SK-N-SH treated with all-trans-retinoic acid at 6 μM for 48 hours (cell line): ENCODE measurements at regions not wholly inside any gene's neighbourhood (a gene's known extent, or its start where the extent isn't known, plus 50 kb on each side); places are given as distances from the start of the nearest gene placed in this dataset.

Experiments
- ATAC-seq: fragments of 200-7000 bp; cut with Tn5 transposase; 3 replicates; pipeline ENCODE4 v1.9.1; 2020; ENCODE audit warnings: mild to moderate bottlenecking, moderate library complexity
- ARNTL ChIP-seq: fragments of 450-650 bp; formaldehyde crosslinking; IDR thresholded peaks from 2 replicates; pipeline ENCODE4 v1.5.0; 2020; ENCODE audit warnings: low read depth, mild to moderate bottlenecking, moderate library complexity, borderline replicate concordance
- BACH2 ChIP-seq: fragments of 250-450 bp; sonication (Bioruptor Pico); IDR thresholded peaks from 2 replicates; pipeline ENCODE4 v1.9.0; 2021; ENCODE audit warnings: mild to moderate bottlenecking, borderline replicate concordance
- CSDC2 ChIP-seq: fragments of 250-450 bp; sonication (Bioruptor Pico); IDR thresholded peaks from 2 replicates; pipeline ENCODE4 v1.5.0; 2020; ENCODE audit warnings: mild to moderate bottlenecking, moderate library complexity
- CSRNP3 ChIP-seq: fragments of 250-450 bp; sonication (Bioruptor Pico); IDR thresholded peaks from 2 replicates; pipeline ENCODE4 v1.5.1; 2021; ENCODE audit warnings: mild to moderate bottlenecking, moderate library complexity
- ESRRG ChIP-seq: fragments of 250-450 bp; sonication (Bioruptor Pico); IDR thresholded peaks from 2 replicates; pipeline ENCODE4 v1.6.1; 2021; ENCODE audit warnings: mild to moderate bottlenecking
- GLIS3 ChIP-seq: fragments of 250-450 bp; sonication (Bioruptor Pico); IDR thresholded peaks from 2 replicates; pipeline ENCODE4 v1.5.0; 2020; ENCODE audit warnings: mild to moderate bottlenecking, moderate library complexity
- ISL1 ChIP-seq: fragments of 250-450 bp; sonication (Bioruptor Pico); IDR thresholded peaks from 2 replicates; pipeline ENCODE4 v2.1.2; 2022; ENCODE audit warnings: mild to moderate bottlenecking, moderate library complexity
- PATZ1 ChIP-seq: fragments of 250-450 bp; sonication (Bioruptor Pico); IDR thresholded peaks from 2 replicates; pipeline ENCODE4 v1.8.0; 2020; ENCODE audit warnings: mild to moderate bottlenecking, moderate library complexity, borderline replicate concordance
- PPARA ChIP-seq: fragments of 250-450 bp; sonication (Bioruptor Pico); IDR thresholded peaks from 2 replicates; pipeline ENCODE4 v1.5.0; 2020; ENCODE audit warnings: mild to moderate bottlenecking, borderline replicate concordance
- RARB ChIP-seq: fragments of 250-450 bp; sonication (Bioruptor Pico); IDR thresholded peaks from 2 replicates; pipeline ENCODE4 v1.8.0; 2021; ENCODE audit warnings: mild to moderate bottlenecking, moderate library complexity
- SNAI2 ChIP-seq: fragments of 250-450 bp; sonication (Bioruptor Pico); IDR thresholded peaks from 2 replicates; pipeline ENCODE4 v1.5.0; 2020; ENCODE audit warnings: mild to moderate bottlenecking, moderate library complexity
- TCF4 ChIP-seq: fragments of 250-450 bp; sonication (Bioruptor Pico); IDR thresholded peaks from 2 replicates; pipeline ENCODE4 v1.8.0; 2021; ENCODE audit warnings: mild to moderate bottlenecking, moderate library complexity, borderline replicate concordance
- TOX ChIP-seq: fragments of 250-450 bp; sonication (Bioruptor Pico); IDR thresholded peaks from 2 replicates; pipeline ENCODE4 v1.8.0; 2021; ENCODE audit warnings: mild to moderate bottlenecking, moderate library complexity, borderline replicate concordance
- ZC3H10 ChIP-seq: fragments of 250-450 bp; sonication (Bioruptor Pico); IDR thresholded peaks from 2 replicates; pipeline ENCODE4 v1.5.1; 2021; ENCODE audit warnings: mild to moderate bottlenecking, moderate library complexity
- ZFP30 ChIP-seq: fragments of 450-650 bp; formaldehyde crosslinking; IDR thresholded peaks from 2 replicates; pipeline ENCODE4 v1.5.0; 2022; ENCODE audit warnings: mild to moderate bottlenecking, moderate library complexity
- ZNF565 ChIP-seq: fragments of 450-650 bp; formaldehyde crosslinking; conservative IDR thresholded peaks from 2 replicates; pipeline ENCODE4 v1.5.0; 2020; ENCODE audit warnings: low read depth, mild to moderate bottlenecking, moderate library complexity
- ZNF70 ChIP-seq: fragments of 450-650 bp; formaldehyde crosslinking; IDR thresholded peaks from 2 replicates; pipeline ENCODE4 v1.5.0; 2020; ENCODE audit warnings: mild to moderate bottlenecking, moderate library complexity
- ZNF8 ChIP-seq: fragments of 450-650 bp; formaldehyde crosslinking; IDR thresholded peaks from 2 replicates; pipeline ENCODE4 v1.5.0; 2020; ENCODE audit warnings: mild to moderate bottlenecking, moderate library complexity
- TF ChIP-seq, protein P1 (sequence below): fragments of 250-450 bp; sonication (Bioruptor Pico); IDR thresholded peaks from 2 replicates; pipeline ENCODE4 v1.8.0; 2021; ENCODE audit warnings: low read depth, mild to moderate bottlenecking, moderate library complexity, borderline replicate concordance
- TF ChIP-seq, protein P2 (sequence below): fragments of 250-450 bp; sonication (Bioruptor Pico); IDR thresholded peaks from 2 replicates; pipeline ENCODE4 v1.5.1; 2020; ENCODE audit warnings: low read depth, mild to moderate bottlenecking, moderate library complexity

DNA sequence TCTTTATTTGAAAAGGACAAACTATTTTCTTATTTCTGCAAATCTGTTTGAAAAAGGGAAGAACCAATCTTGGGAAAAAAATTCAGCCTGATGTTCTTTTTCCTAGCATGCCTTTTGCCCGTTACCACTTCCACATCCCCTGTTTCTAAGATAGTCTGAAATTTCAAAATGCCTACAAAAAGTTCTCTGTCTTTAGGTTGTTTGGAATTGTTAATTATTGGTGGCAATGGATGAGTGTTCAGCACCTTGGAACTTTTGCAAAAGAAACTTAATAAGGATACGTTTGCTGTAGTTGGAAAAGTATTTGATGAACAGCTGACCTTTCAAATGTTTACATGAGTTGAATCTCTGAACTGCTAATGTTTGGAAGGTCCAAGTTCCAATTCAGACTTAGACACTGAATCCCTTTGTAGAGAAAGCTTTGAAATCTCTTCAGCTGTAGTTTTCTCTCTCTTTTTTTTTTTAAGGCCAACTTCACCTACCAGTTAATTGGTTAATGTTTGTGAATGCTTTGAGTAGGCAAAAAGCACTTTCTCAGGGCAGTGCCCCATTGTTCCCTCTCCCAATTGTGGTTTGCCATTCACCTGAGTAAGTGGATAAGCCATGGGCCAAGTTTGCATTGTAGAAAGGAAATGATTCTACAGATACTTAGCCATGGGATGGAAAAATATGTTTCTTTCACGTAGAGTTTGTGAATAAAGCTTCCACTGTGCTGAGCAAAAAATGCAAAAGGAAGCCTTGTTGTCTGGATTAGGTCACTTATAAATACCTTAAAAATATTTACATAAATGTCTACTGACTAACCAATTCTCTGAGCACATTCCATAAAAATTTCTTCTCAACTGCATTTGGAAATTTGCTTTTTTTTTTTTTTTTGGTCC is 156.4 kb upstream of the ELL2 start:
- peak; percentile 73 for ATAC-seq
- TF ChIP-seq ESRRG (CRISPR knock-in tag) (no peak), ISL1 (CRISPR knock-in tag) (no peak), ZNF8 (CRISPR knock-in tag) (no peak), CSRNP3 (CRISPR knock-in tag) (no peak), ZNF70 (no peak), ZC3H10 (CRISPR knock-in tag) (no peak), SNAI2 (CRISPR knock-in tag) (no peak), TCF4 (no peak), ZNF565 (CRISPR knock-in tag) (no peak), PATZ1 (no peak), BACH2 (CRISPR knock-in tag) (no peak), ZFP30 (CRISPR knock-in tag) (no peak), CSDC2 (no peak), TOX (CRISPR knock-in tag) (no peak), PPARA (CRISPR knock-in tag) (no peak), RARB (no peak), ARNTL (CRISPR knock-in tag) (no peak)
- TF ChIP-seq, protein P1, sequence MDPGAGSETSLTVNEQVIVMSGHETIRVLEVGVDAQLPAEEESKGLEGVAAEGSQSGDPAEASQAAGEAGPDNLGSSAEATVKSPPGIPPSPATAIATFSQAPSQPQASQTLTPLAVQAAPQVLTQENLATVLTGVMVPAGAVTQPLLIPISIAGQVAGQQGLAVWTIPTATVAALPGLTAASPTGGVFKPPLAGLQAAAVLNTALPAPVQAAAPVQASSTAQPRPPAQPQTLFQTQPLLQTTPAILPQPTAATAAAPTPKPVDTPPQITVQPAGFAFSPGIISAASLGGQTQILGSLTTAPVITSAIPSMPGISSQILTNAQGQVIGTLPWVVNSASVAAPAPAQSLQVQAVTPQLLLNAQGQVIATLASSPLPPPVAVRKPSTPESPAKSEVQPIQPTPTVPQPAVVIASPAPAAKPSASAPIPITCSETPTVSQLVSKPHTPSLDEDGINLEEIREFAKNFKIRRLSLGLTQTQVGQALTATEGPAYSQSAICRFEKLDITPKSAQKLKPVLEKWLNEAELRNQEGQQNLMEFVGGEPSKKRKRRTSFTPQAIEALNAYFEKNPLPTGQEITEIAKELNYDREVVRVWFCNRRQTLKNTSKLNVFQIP = no peak
- TF ChIP-seq, protein P2, sequence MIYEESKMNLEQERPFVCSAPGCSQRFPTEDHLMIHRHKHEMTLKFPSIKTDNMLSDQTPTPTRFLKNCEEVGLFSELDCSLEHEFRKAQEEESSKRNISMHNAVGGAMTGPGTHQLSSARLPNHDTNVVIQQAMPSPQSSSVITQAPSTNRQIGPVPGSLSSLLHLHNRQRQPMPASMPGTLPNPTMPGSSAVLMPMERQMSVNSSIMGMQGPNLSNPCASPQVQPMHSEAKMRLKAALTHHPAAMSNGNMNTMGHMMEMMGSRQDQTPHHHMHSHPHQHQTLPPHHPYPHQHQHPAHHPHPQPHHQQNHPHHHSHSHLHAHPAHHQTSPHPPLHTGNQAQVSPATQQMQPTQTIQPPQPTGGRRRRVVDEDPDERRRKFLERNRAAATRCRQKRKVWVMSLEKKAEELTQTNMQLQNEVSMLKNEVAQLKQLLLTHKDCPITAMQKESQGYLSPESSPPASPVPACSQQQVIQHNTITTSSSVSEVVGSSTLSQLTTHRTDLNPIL (CRISPR knock-in tag) = no peak
- TF ChIP-seq, all 23 proteins: peak for 0

GRCh38 chr5:96115147-96115807 is 153.6 kb upstream of the ELL2 start:
- no peak for ATAC-seq
- TF ChIP-seq GLIS3 (CRISPR knock-in tag) (no peak), PATZ1 (no peak), ZC3H10 (CRISPR knock-in tag) (no peak), ZNF8 (CRISPR knock-in tag) (no peak), ZFP30 (CRISPR knock-in tag) (no peak), ZNF70 (no peak), ISL1 (CRISPR knock-in tag) (no peak), BACH2 (CRISPR knock-in tag) (no peak)
- TF ChIP-seq, protein P2 (CRISPR knock-in tag) = no peak
